B cell (primary cell): ENCODE measurements at regions not wholly inside any gene's neighbourhood (a gene's known extent, or its start where the extent isn't known, plus 50 kb on each side); places are given as distances from the start of the nearest gene placed in this dataset.

Experiments
- CTCF ChIP-seq: fragments of 200-600 bp; IDR thresholded peaks from one replicate; pipeline ENCODE4 v1.8.0; 2022; ENCODE audit warnings: antibody characterized with exemption, mild to moderate bottlenecking
- EZH2 ChIP-seq: IDR thresholded peaks from 2 replicates; pipeline ENCODE4 v1.6.1; 2012; ENCODE audit warnings: borderline replicate concordance, low read depth, mild to moderate bottlenecking, moderate library complexity, low read length; ENCODE audit not compliant: insufficient read depth, poor library complexity, severe bottlenecking

GRCh38 chr5:89723907-89724306 is 685.6 kb downstream of the CETN3 start:
- TF ChIP-seq CTCF (no peak), EZH2 (no peak)
